ENCODE measurements at regions not wholly inside any gene's neighbourhood (a gene's known extent, or its start where the extent isn't known, plus 50 kb on each side); places are given as distances from the start of the nearest gene placed in this dataset.
"Not testable (repeated sequence)": the region's sequence is repeated elsewhere in the genome, so short reads cannot be mapped to it uniquely, and the experiment has no call there.

GRCh38 chr4:174009686-174010451 is 273.6 kb downstream of the FBXO8 start:
- DNase-seq: no peak

GRCh38 chr4:174005422-174005821 is 278.0 kb downstream of the FBXO8 start:
- DNase-seq: no peak

- no peak for DNase-seq
Observed at GRCh38 chr4:173998471-173999144, 284.9 kb downstream of the FBXO8 start.

GRCh38 chr4:173995779-173996178 is 287.7 kb downstream of the FBXO8 start:
- DNase-seq: not testable (repeated sequence)

GRCh38 chr4:173991814-173992213 is 291.7 kb downstream of the FBXO8 start:
- DNase-seq: no peak

- no peak for DNase-seq
Observed at GRCh38 chr4:173991316-173991715, 292.2 kb downstream of the FBXO8 start.

- DNase-seq: no peak
Observed at GRCh38 chr4:173990869-173991210, 292.6 kb downstream of the FBXO8 start.

- DNase-seq: no peak
Observed at GRCh38 chr4:173990126-173990868, 293.2 kb downstream of the FBXO8 start.

- not testable (repeated sequence) for DNase-seq
Observed at GRCh38 chr4:173963523-173963922, 319.9 kb downstream of the FBXO8 start.

- no peak for DNase-seq
Observed at GRCh38 chr4:173960398-173960797, 323.1 kb downstream of the FBXO8 start.

GRCh38 chr4:173958445-173958844 is 325.0 kb downstream of the FBXO8 start:
- DNase-seq: no peak

- DNase-seq: no peak
Observed at GRCh38 chr4:173943547-173943946, 339.9 kb downstream of the FBXO8 start.

- no peak for DNase-seq
Observed at GRCh38 chr4:173940146-173940545, 343.3 kb downstream of the FBXO8 start.

GRCh38 chr4:173937631-173938270 is 345.7 kb downstream of the FBXO8 start:
- no peak for DNase-seq

GRCh38 chr4:173936861-173937260 is 346.6 kb downstream of the FBXO8 start:
- DNase-seq: no peak

GRCh38 chr4:173935622-173936405 is 347.7 kb downstream of the FBXO8 start:
- no peak for DNase-seq

- no peak for DNase-seq
Observed at GRCh38 chr4:173934933-173935620, 348.4 kb downstream of the FBXO8 start.

- no peak for DNase-seq
Observed at GRCh38 chr4:173934201-173934600, 349.3 kb downstream of the FBXO8 start.

- DNase-seq: no peak
Observed at GRCh38 chr4:173932701-173933100, 350.8 kb downstream of the FBXO8 start.

- DNase-seq: no peak
Observed at GRCh38 chr4:173930329-173930967, 353.0 kb downstream of the FBXO8 start.

- no peak for DNase-seq
Observed at GRCh38 chr4:173929921-173930320, 353.5 kb downstream of the FBXO8 start.

Measured in C1 segment of cervical spinal cord (tissue), 14 donors.